ENCODE measurements at regions not wholly inside any gene's neighbourhood (a gene's known extent, or its start where the extent isn't known, plus 50 kb on each side); places are given as distances from the start of the nearest gene placed in this dataset.

- Histone ChIP-seq H3K27ac (ENCODE audit: low read depth in 1 of 2, low read length in 2 of 2) (peak overlapping the region in 1 of 2 donors; percentile 61), H3K36me3 (replicated peaks in 1 of 2; ENCODE audit: control insufficient read depth in 1 of 2, insufficient read depth in 2 of 2, low read length in 2 of 2) (no peaks in the 10 kb centered on the region), H2AFZ (ENCODE audit: insufficient read depth, low read depth, low read length, poor library complexity, severe bottlenecking) (peak overlapping the region; percentile 63), H3K9ac (ENCODE audit: insufficient read depth, low read length, poor library complexity, severe bottlenecking) (no peak overlapping the region), H4K20me1 (ENCODE audit: insufficient read depth, low read length) (no peaks in the 10 kb centered on the region), H3K4me1 (ENCODE audit: control insufficient read depth in 1 of 2, insufficient read depth in 2 of 2, low read length in 2 of 2) (peaks cover 24 to 34% of the 10 kb centered on the region in 2 donors), H3K79me2 (ENCODE audit: insufficient read depth, low read length) (no peaks in the 10 kb centered on the region), H3K9me3 (replicated peaks in 1 of 2; ENCODE audit: control insufficient read depth in 1 of 2, insufficient read depth in 1 of 2, low read length in 2 of 2) (no peaks in the 10 kb centered on the region), H3K4me2 (replicated peaks; ENCODE audit: extremely low read depth, low read length, poor library complexity, severe bottlenecking) (peak overlapping the region; percentile 67), H3K27me3 (ENCODE audit: control insufficient read depth in 2 of 2, insufficient read depth in 2 of 2, low read length in 2 of 2) (no peaks in the 10 kb centered on the region), H3K4me3 (replicated peaks in 1 of 3; ENCODE audit: low read depth in 2 of 3, low read length in 3 of 3) (peak overlapping the region; percentile 38 to 67 (median 45))
- Mint-ChIP-seq H3K9me3 (no peaks in the 10 kb centered on the region), H3K27me3 (ENCODE audit: low read depth in 3 of 3) (no peaks in the 10 kb centered on the region), H3K4me1 (peaks cover 59% of the 10 kb centered on the region), H3K36me3 (no peaks in the 10 kb centered on the region), H3K27ac (peak overlapping the region in 3 of 7 donors; percentile 3 to 87 (median 64)), H3K4me3 (peak overlapping the region; percentile 66 to 83)
- no peak for TF ChIP-seq CTCF (IDR thresholded peaks at IDR 0.05)
- 0% methylated on average over 1 of the region's 3 CpGs for WGBS (ENCODE audit: insufficient coverage)
- intact Hi-C loops (cut with micrococcal nuclease): no loop called here
- peak; percentile 10 to 36 (median 21) for DNase-seq
These were observed 367.7 kb upstream of the PRR16 start for GRCh38 chr5:120096413-120096812.

- Histone ChIP-seq H3K27me3 (ENCODE audit: control insufficient read depth in 2 of 2, insufficient read depth in 2 of 2, low read length in 2 of 2) (no peaks in the 10 kb centered on the region), H4K20me1 (ENCODE audit: insufficient read depth, low read length) (no peaks in the 10 kb centered on the region), H3K79me2 (ENCODE audit: insufficient read depth, low read length) (no peaks in the 10 kb centered on the region), H3K9ac (ENCODE audit: insufficient read depth, low read length, poor library complexity, severe bottlenecking) (no peak overlapping the region), H3K4me3 (replicated peaks in 1 of 3; ENCODE audit: low read depth in 2 of 3, low read length in 3 of 3) (peak overlapping the region in 1 of 3 experiments; percentile 6), H3K4me1 (ENCODE audit: control insufficient read depth in 1 of 2, insufficient read depth in 2 of 2, low read length in 2 of 2) (peaks cover 17 to 28% of the 10 kb centered on the region in 2 donors), H3K9me3 (replicated peaks in 1 of 2; ENCODE audit: control insufficient read depth in 1 of 2, insufficient read depth in 1 of 2, low read length in 2 of 2) (no peaks in the 10 kb centered on the region), H2AFZ (ENCODE audit: insufficient read depth, low read depth, low read length, poor library complexity, severe bottlenecking) (peak overlapping the region; percentile 48), H3K27ac (ENCODE audit: low read depth in 1 of 2, low read length in 2 of 2) (no peak overlapping the region), H3K4me2 (replicated peaks; ENCODE audit: extremely low read depth, low read length, poor library complexity, severe bottlenecking) (peak overlapping the region; percentile 23), H3K36me3 (replicated peaks in 1 of 2; ENCODE audit: control insufficient read depth in 1 of 2, insufficient read depth in 2 of 2, low read length in 2 of 2) (no peaks in the 10 kb centered on the region)
- Mint-ChIP-seq H3K4me3 (no peak overlapping the region), H3K27ac (peak overlapping the region in 2 of 7 donors; percentile 18 to 39), H3K4me1 (peaks cover 60% of the 10 kb centered on the region), H3K36me3 (no peaks in the 10 kb centered on the region), H3K27me3 (ENCODE audit: low read depth in 3 of 3) (peaks cover 0 to 1% (median 0%) of the 10 kb centered on the region in 3 donors), H3K9me3 (no peaks in the 10 kb centered on the region)
- 7% methylated on average over 3 of the region's 4 CpGs for WGBS (ENCODE audit: insufficient coverage)
- DNase-seq: no peak
- TF ChIP-seq CTCF (IDR thresholded peaks at IDR 0.05): no peak
- intact Hi-C loops (cut with micrococcal nuclease): no loop called here
These were observed 365.7 kb upstream of the PRR16 start for GRCh38 chr5:120098426-120098825.
